ENCODE measurements at regions not wholly inside any gene's neighbourhood (a gene's known extent, or its start where the extent isn't known, plus 50 kb on each side); places are given as distances from the start of the nearest gene placed in this dataset.

- TF ChIP-seq CTCF (IDR thresholded peaks at IDR 0.05; ENCODE audit: low read depth, low read length, missing input control) (no peak), MAX (IDR thresholded peaks at IDR 0.05) (no peak), FOXA1 (IDR thresholded peaks at IDR 0.05) (no peak), YY1 (IDR thresholded peaks at IDR 0.05) (no peak), JUND (IDR thresholded peaks at IDR 0.05) (no peak), TAF1 (conservative IDR thresholded peaks at IDR 0.05) (no peak), RAD21 (IDR thresholded peaks at IDR 0.05) (no peak), RXRA (IDR thresholded peaks at IDR 0.05) (no peak), ZBTB33 (IDR thresholded peaks at IDR 0.05) (no peak), REST (IDR thresholded peaks at IDR 0.05) (no peak), SP1 (IDR thresholded peaks at IDR 0.05) (no peak), GABPA (IDR thresholded peaks at IDR 0.05 in 1 of 2, conservative IDR thresholded peaks at IDR 0.05 in 1 of 2) (no peak), HNF4A (conservative IDR thresholded peaks at IDR 0.05) (no peak)
Measured at GRCh38 chr3:70868561-70868960, 556.1 kb upstream of the MDFIC2 start.

Measured in liver (tissue), 3 donors.